ENCODE measurements at regions not wholly inside any gene's neighbourhood (a gene's known extent, or its start where the extent isn't known, plus 50 kb on each side); places are given as distances from the start of the nearest gene placed in this dataset.
"Not testable (repeated sequence)": the region's sequence is repeated elsewhere in the genome, so short reads cannot be mapped to it uniquely, and the experiment has no call there.

DNA sequence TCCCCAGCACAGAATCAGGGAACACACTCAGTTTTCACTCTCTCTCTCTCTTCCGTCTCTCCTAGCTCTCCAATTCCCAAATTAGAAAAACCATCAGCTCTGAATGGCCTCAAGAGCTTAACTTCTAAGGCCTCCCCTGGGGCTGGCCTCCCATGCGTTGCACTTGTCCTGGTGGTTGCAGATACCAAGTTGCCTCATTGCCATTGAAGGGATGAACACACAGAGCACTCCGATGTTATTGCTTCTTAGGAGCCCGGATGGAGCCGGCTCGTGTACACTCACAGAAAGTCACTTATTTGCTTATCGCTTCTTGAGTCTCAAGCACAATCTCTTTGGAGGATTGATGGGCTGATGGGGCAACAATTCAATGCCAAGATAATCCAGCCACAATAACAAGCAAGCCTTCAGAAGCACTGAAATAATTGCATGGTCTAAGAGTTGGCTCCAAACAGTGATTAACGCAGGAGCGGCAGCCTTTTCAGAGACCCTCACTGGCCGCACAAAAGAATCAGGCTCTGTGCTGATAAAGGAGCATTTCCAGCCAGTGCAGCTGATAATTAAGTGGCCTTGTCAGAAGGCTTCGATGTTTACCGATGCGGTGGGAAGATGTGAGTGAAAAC, 175.8 kb upstream of the TMEM132C start:
- H3K4me3 Mint-ChIP-seq: no peak overlapping the region
- H3K4me1 Mint-ChIP-seq: peaks cover 0 to 3% (median 0%) of the 10 kb centered on the region in 3 donors
- H3K27me3 Mint-ChIP-seq: no peaks in the 10 kb centered on the region
- no peaks in the 10 kb centered on the region for H3K36me3 Mint-ChIP-seq
- H3K9me3 Mint-ChIP-seq: peaks cover 2 to 6% (median 3%) of the 10 kb centered on the region in 3 donors
- no peak overlapping the region for H3K27ac Mint-ChIP-seq

DNA sequence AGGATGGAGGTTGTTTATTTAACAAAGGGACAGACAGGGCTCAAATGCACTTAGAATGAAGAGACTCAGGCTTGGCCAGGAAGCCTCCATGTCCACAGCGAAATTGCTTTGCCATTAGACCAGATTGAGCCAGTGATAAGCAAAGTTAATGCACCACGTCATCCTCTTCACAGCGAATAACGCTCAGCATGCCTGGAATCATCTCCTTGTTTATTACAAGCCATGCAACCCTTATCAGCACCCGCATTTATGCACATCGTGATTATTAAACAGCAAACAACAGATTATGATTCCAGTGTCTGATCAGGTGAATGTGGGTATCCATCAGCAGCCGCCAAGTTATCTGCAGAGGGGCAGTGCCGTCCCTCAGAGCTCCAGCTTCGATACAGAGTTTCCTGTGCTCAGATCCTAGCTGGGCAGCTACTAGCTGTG, 175.0 kb upstream of the TMEM132C start:
- Mint-ChIP-seq H3K4me1 (peaks cover 0 to 3% (median 0%) of the 10 kb centered on the region in 3 donors), H3K27me3 (no peaks in the 10 kb centered on the region), H3K27ac (no peak overlapping the region), H3K36me3 (no peaks in the 10 kb centered on the region), H3K9me3 (peaks cover 2 to 8% (median 3%) of the 10 kb centered on the region in 3 donors), H3K4me3 (no peak overlapping the region)

DNA sequence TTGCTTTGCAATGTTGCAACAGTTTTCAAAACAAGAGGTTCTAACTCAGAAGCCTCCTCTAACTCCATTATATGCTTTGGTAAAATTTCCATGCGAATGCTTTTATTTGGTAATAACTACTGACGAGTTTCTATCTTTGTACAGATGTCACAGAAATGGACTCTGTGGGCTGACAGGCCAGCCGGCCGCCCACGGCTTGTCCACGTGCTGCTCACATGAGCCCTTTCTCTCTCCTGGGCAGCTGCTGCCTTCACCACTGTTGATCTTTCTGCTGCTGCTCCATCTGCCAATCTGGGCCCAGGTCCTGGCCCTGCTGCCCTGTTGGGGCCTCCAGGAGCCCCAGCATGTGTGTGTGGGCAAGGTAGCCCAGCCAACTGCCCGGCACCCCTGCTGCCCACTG, 168.2 kb upstream of the TMEM132C start:
- Mint-ChIP-seq H3K27me3 (no peaks in the 10 kb centered on the region), H3K9me3 (peaks cover 0 to 3% (median 2%) of the 10 kb centered on the region in 3 donors), H3K4me3 (no peak overlapping the region), H3K27ac (no peak overlapping the region), H3K4me1 (no peaks in the 10 kb centered on the region), H3K36me3 (no peaks in the 10 kb centered on the region)

DNA sequence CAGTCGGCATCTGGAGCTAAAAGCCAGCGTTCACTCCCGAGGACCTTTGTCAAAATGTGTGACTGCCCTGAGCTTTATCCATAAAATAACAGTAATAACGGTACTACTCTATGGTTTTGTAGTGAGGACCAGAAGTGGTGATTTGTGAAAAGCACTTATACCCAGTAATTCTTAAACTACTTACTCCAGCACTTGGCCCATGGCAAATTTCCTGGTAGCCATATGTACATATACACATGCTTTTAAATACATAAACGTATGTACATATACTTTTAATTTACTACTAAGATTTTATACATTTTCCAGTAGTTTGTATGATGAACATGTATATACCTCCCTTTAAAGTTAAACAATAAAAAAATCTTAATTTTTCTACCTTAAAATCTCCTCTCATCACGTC, 163.8 kb upstream of the TMEM132C start:
- Mint-ChIP-seq H3K27ac (no peak overlapping the region), H3K9me3 (peaks cover 0 to 2% (median 0%) of the 10 kb centered on the region in 3 donors), H3K36me3 (no peaks in the 10 kb centered on the region), H3K4me3 (no peak overlapping the region), H3K27me3 (no peaks in the 10 kb centered on the region), H3K4me1 (no peaks in the 10 kb centered on the region)

DNA sequence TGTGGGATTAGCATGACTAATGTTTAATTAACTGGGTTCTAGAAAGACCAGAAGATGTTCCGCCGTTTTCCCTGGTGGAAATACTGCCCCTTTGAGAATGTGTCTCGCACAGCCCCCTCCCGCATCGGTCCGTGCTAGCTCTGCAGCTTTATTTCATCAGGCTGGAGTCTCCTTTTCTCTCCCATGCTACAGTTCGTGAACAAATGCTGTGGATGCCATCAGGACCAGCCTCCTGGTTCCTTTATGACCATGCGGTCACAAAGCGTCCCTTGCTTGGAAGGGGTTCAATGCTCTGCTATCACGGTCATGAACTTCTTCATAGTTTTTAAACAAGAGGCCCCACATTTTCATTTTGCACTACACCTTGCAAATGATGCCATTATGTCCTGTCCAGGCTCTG, 157.7 kb upstream of the TMEM132C start:
- H3K27me3 Mint-ChIP-seq: peaks cover 1% of the 10 kb centered on the region
- H3K9me3 Mint-ChIP-seq: peaks cover 0 to 2% (median 0%) of the 10 kb centered on the region in 3 donors
- peaks cover 0 to 2% (median under 1%) of the 10 kb centered on the region in 3 donors for H3K4me1 Mint-ChIP-seq
- H3K36me3 Mint-ChIP-seq: peaks cover 1% of the 10 kb centered on the region
- H3K4me3 Mint-ChIP-seq: no peak overlapping the region
- no peak overlapping the region for H3K27ac Mint-ChIP-seq

DNA sequence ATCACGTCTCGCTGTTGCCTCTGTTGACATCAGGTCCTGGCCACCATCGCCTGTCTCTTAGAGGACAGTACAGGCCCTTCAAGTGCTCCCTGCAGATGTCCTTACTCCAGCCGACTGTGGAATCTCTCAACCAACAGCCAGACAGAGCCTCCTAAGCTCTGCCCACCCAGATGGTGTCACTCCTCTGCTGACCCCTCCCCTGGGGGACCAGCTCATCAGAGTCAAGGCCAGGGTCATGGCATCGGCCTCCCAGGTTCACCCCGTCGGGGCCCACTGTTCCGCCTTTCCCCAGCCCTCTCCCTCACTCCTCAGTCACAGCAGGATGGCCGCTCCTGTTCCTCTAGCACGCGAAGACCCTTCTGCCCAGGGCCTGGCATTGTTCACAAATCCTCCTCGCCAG, 157.3 kb upstream of the TMEM132C start:
- Mint-ChIP-seq H3K36me3 (peaks cover 1% of the 10 kb centered on the region), H3K9me3 (peaks cover 0 to 6% (median 2%) of the 10 kb centered on the region in 3 donors), H3K4me1 (peaks cover 0 to 4% (median 3%) of the 10 kb centered on the region in 3 donors), H3K4me3 (no peak overlapping the region), H3K27me3 (peaks cover 1% of the 10 kb centered on the region), H3K27ac (no peak overlapping the region)

DNA sequence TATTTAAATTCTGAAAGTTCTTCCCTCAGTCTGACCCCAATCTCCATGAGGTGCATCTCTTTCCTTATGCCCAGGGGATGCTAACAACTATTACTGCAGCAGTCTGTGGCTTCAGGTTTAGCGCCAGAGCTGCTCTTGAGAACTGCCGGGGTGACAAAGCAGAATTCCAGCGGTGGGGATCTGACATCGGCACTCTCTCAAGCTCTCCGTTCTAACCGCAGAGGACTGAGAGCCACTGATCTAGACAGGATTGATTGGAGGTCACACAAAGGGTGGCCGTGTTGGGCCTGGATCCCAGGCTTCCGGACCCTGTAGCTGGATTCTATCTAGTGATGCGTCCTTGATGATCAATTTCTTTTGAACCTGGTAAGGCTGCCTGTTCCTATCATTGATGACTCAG, 155.6 kb upstream of the TMEM132C start:
- Mint-ChIP-seq H3K27ac (no peak overlapping the region), H3K9me3 (peaks cover 2 to 6% (median 3%) of the 10 kb centered on the region in 3 donors), H3K4me3 (no peak overlapping the region)

DNA sequence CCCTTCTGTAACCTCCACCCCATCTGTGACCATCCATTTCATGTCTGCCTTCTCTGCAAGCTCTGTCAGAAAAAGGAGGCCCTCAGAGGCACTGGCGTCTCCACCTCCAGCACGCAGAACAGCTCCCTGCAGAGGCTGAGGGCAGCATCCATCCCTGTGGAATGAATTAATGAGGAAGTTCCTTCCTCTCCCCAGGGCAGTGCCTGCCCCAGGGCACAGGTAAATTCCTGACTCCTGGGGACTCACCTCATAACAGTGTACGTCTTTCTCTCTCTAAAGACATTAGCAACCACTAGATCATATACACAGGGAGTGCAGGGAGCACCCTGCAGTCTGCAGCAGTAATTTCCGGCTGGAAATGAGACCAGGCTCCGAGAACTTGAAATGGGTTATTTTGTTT, 155.0 kb upstream of the TMEM132C start:
- H3K27me3 Mint-ChIP-seq: peaks cover 1% of the 10 kb centered on the region
- H3K4me1 Mint-ChIP-seq: peaks cover 0 to 4% (median 3%) of the 10 kb centered on the region in 3 donors
- peak overlapping the region in 1 of 4 donors; percentile 48 for H3K4me3 Mint-ChIP-seq
- H3K27ac Mint-ChIP-seq: no peak overlapping the region
- H3K36me3 Mint-ChIP-seq: peaks cover 1% of the 10 kb centered on the region
- peaks cover 2 to 6% (median 3%) of the 10 kb centered on the region in 3 donors for H3K9me3 Mint-ChIP-seq

More for the DNA sequence above, 155.6 kb upstream of the TMEM132C start:
- Mint-ChIP-seq H3K27me3 (peaks cover 1% of the 10 kb centered on the region), H3K4me1 (peaks cover 0 to 4% (median 3%) of the 10 kb centered on the region in 3 donors), H3K36me3 (peaks cover 1% of the 10 kb centered on the region)

DNA sequence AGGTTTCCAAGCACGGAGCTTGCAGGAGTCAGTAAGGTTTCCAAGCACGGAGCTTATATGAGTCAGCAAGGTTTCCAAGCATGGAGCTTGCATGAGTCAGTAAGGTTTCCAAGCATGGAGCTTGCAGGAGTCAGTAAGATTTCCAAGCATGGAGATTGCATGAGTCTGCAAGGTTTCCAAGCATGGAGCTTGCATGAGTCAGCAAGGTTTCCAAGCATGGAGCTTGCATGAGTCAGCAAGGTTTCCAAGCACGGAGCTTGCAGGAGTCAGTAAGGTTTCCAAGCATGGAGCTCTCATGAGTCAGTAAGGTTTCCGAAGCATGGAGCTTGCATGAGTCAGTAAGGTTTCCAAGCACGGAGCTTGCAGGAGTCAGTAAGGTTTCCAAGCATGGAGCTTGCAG, 153.7 kb upstream of the TMEM132C start:
- not testable (repeated sequence) for H3K4me3 Mint-ChIP-seq, H3K36me3 Mint-ChIP-seq

DNA sequence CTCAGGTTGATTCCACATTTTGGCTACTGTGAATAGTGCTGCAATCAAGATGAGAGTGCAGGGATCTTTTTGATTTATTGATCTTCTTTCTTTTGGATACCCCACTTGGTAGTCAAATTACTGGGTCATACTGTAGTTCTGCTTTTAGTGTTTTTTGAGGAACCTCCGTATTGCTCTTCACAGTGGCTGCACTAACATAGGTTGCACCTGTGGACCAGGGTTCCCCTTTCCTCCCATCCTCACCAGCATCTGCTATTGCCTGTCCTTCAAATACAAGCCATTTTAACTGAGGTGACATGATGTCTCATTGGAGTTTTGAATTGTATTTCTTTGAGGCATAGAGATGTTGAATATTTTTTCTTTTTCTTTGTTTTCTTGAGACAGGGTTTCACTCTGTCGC, 152.5 kb upstream of the TMEM132C start:
- Mint-ChIP-seq H3K4me1 (peaks cover 0 to 4% (median 3%) of the 10 kb centered on the region in 3 donors), H3K9me3 (peaks cover 2 to 6% (median 3%) of the 10 kb centered on the region in 3 donors), H3K36me3 (peaks cover 1% of the 10 kb centered on the region), H3K27ac (no peak overlapping the region), H3K27me3 (peaks cover 1% of the 10 kb centered on the region), H3K4me3 (peak overlapping the region in 1 of 4 donors; percentile 61)

More for the DNA sequence above, 153.7 kb upstream of the TMEM132C start:
- not testable (repeated sequence) for H3K4me1 Mint-ChIP-seq, H3K9me3 Mint-ChIP-seq, H3K27me3 Mint-ChIP-seq, H3K27ac Mint-ChIP-seq

DNA sequence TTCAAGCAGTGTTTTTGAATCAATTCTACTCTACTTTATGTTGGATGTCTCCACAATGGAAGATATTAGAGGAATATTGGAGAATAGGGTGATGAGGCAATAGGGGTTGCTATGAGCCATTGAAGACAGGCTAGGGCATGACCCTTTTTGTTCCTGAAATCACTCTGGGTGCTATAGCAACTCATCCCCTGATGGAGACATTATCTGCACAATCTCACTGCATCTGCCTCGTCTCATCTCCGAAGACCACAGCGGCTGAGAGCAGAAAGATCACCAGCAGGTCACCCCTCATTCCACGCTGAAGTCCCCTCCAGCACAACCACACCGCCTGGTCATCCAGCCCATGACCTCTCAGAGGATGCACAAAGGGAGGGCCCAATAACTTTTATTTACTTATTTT, 150.4 kb upstream of the TMEM132C start:
- Mint-ChIP-seq H3K4me3 (no peak overlapping the region), H3K27me3 (peaks cover 1% of the 10 kb centered on the region), H3K36me3 (peaks cover 1% of the 10 kb centered on the region), H3K27ac (no peak overlapping the region), H3K4me1 (peaks cover 0 to 4% (median 3%) of the 10 kb centered on the region in 3 donors), H3K9me3 (peaks cover 2 to 6% (median 3%) of the 10 kb centered on the region in 3 donors)

DNA sequence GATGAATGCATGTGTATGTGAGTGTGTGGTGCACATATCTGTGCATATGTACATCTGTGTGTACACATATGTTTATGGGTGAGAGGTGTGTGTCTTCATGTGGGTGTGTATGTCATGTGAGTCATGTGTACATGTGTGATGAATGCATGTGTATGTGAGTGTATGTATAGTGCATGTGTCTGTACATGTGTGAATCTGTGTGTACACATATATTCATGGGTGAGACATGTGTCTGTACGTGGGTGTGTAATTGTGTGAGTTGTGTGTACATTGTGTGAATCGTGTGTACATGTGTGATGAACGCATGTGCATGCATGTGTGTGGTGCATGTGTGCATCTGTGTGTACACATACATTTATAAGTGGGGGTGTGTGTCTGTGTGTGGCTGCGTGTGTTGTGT, 146.9 kb upstream of the TMEM132C start:
- H3K27ac Mint-ChIP-seq: no peak overlapping the region
- no peaks in the 10 kb centered on the region for H3K36me3 Mint-ChIP-seq
- no peak overlapping the region for H3K4me3 Mint-ChIP-seq
- H3K27me3 Mint-ChIP-seq: no peaks in the 10 kb centered on the region
- H3K9me3 Mint-ChIP-seq: peaks cover 0 to 3% (median 0%) of the 10 kb centered on the region in 3 donors
- no peaks in the 10 kb centered on the region for H3K4me1 Mint-ChIP-seq

DNA sequence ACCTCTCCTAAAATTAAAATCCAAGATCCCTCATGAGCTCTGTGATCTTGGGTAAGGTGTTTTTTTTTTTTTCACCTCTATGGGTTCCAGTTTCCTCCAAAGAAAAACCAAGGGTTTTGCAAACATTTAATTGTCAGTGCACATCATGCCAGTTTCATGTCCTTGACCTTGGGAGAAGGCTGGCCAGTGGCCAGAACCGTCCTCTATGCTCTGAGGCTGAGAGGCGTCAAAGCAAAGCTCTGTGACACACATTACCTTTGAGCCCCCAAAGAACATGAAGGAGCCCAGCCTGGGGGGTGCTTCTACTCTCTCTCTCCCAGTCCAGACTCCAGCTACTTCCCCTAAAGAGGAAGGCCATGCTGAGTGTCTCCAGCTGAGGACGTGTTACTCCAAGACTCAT, 145.5 kb upstream of the TMEM132C start:
- H3K27me3 Mint-ChIP-seq: no peaks in the 10 kb centered on the region
- H3K36me3 Mint-ChIP-seq: no peaks in the 10 kb centered on the region
- no peaks in the 10 kb centered on the region for H3K9me3 Mint-ChIP-seq
- no peaks in the 10 kb centered on the region for H3K4me1 Mint-ChIP-seq
- no peak overlapping the region for H3K27ac Mint-ChIP-seq
- H3K4me3 Mint-ChIP-seq: no peak overlapping the region

DNA sequence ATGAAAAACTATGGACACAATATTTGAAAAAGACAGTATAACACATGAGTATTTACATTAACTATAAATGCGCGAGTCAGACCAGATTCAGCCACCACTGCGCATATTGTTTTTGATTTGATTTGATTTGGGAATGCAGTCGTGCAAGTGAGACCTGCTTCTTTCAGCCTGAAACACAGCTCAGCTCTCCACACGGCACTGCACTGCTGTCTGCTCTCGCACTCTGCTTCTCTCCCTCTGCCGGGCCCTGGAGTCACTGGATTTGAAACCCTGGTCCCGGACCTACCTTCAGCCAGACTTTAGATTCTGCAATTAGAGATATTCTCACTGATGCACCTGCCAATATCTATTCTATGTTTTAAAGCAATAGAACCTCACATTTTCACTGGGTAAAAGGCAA, 143.9 kb upstream of the TMEM132C start:
- H3K27me3 Mint-ChIP-seq: no peaks in the 10 kb centered on the region
- H3K4me3 Mint-ChIP-seq: no peak overlapping the region
- no peaks in the 10 kb centered on the region for H3K4me1 Mint-ChIP-seq
- H3K9me3 Mint-ChIP-seq: no peaks in the 10 kb centered on the region
- H3K36me3 Mint-ChIP-seq: no peaks in the 10 kb centered on the region
- no peak overlapping the region for H3K27ac Mint-ChIP-seq

DNA sequence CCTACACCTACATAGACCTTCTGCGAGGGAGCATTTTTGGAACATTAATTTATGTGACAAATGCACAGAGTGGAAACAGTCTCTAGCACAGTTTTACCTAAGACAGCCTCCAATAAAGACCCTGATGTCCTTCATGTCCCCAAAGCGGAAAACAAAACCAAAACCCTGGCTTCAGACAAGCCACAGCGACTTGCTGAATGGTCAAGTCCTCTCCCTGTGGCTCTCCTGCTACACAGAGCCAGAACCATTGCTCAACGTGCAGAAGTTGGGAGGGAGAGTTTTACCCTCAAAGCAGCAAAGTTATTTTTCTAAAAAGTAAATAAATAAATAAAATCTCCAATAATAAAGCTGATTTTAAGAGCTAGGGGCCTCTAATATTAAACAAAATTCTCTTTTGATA, 135.0 kb upstream of the TMEM132C start:
- peak overlapping the region in 1 of 4 donors; percentile 32 for H3K4me3 Mint-ChIP-seq
- H3K27ac Mint-ChIP-seq: no peak overlapping the region
- H3K4me1 Mint-ChIP-seq: no peaks in the 10 kb centered on the region
- H3K36me3 Mint-ChIP-seq: no peaks in the 10 kb centered on the region
- H3K9me3 Mint-ChIP-seq: peaks cover 0 to 4% (median 3%) of the 10 kb centered on the region in 3 donors
- H3K27me3 Mint-ChIP-seq: peaks cover 7% of the 10 kb centered on the region

All from IgD-negative memory B cell (primary cell).